ENCODE measurements at regions not wholly inside any gene's neighbourhood (a gene's known extent, or its start where the extent isn't known, plus 50 kb on each side); places are given as distances from the start of the nearest gene placed in this dataset.

DNA sequence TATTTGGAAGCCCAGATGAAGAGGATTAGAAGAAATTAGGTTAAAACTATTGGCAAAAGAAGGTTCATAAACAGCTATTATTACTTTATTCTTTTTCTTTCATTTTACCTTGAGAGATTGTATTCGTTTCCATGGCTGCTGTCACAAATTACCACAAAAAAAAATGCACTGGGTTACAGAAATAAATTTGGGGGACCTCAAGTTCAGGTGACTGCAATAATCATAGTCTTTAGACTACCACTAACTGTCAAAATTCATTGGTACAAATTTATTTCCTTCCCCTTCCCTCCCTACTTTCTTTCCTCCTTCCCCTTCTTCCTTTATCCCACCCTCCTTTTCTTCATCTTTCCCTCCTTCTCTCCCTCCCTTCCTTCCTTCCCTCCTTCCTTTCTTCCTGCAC, 217.8 kb upstream of the PIK3C3 start:
- Histone ChIP-seq H3K79me2 (ENCODE audit: control insufficient read depth in 1 of 2, insufficient read depth in 2 of 2, low read length in 2 of 2) (no peaks in the 10 kb centered on the region), H2BK20ac (ENCODE audit: low read length) (no peak overlapping the region), H3K4me3 (ENCODE audit: extremely low read depth in 1 of 4, insufficient read depth in 2 of 4, low read depth in 3 of 4, low read length in 4 of 4) (no peak overlapping the region), H3K56ac (replicated peaks; ENCODE audit: insufficient read length, low read depth, low read length) (no peak overlapping the region), H4K91ac (replicated peaks; ENCODE audit: insufficient read length, low read length) (no peak overlapping the region), H3K79me1 (ENCODE audit: low read depth, low read length) (no peaks in the 10 kb centered on the region), H3K23ac (ENCODE audit: insufficient read length) (no peak overlapping the region), H2AFZ (ENCODE audit: low read length) (no peak overlapping the region), H4K20me1 (replicated peaks in 1 of 2; ENCODE audit: control insufficient read depth in 1 of 2, insufficient read depth in 2 of 2, low read length in 2 of 2) (no peaks in the 10 kb centered on the region), H3K36me3 (ENCODE audit: control insufficient read depth in 2 of 4, insufficient read depth in 4 of 4, low read length in 3 of 4) (no peaks in the 10 kb centered on the region), H3K9me3 (ENCODE audit: insufficient read depth in 2 of 2, low read depth in 1 of 2, low read length in 1 of 2) (no peaks in the 10 kb centered on the region), H4K5ac (ENCODE audit: insufficient read length, low read depth, low read length) (no peak overlapping the region), H3K14ac (ENCODE audit: insufficient read length) (no peak overlapping the region), H3K27ac (ENCODE audit: low read depth, low read length) (no peak overlapping the region), H2BK15ac (ENCODE audit: low read length) (no peak overlapping the region), H3K4ac (replicated peaks; ENCODE audit: insufficient read length, low read depth, low read length) (no peak overlapping the region), H2BK5ac (ENCODE audit: low read depth, low read length) (no peak overlapping the region), H2AK5ac (ENCODE audit: low read depth, low read length) (no peak overlapping the region), H3K4me2 (ENCODE audit: insufficient read depth in 1 of 2, low read depth in 2 of 2, low read length in 2 of 2) (no peak overlapping the region), H3K27me3 (replicated peaks in 1 of 4; ENCODE audit: control insufficient read depth in 3 of 4, extremely low read depth in 1 of 4, insufficient read depth in 3 of 4, low read length in 3 of 4) (no peaks in the 10 kb centered on the region), H4K8ac (ENCODE audit: extremely low read depth, insufficient read depth, low read length) (no peak overlapping the region), H3K4me1 (replicated peaks in 1 of 4; ENCODE audit: control insufficient read depth in 3 of 4, insufficient read depth in 4 of 4, low read length in 3 of 4) (no peaks in the 10 kb centered on the region), H2BK120ac (replicated peaks; ENCODE audit: low read depth, low read length) (no peak overlapping the region), H3K18ac (ENCODE audit: extremely low read depth, low read length) (no peak overlapping the region), H3K23me2 (ENCODE audit: low read depth, low read length) (no peaks in the 10 kb centered on the region), H2BK12ac (ENCODE audit: low read depth, low read length) (no peak overlapping the region), H3K9ac (replicated peaks in 1 of 4; ENCODE audit: extremely low read depth in 1 of 4, low read depth in 3 of 4, low read length in 3 of 4) (no peak overlapping the region)
- TF ChIP-seq KDM5A (IDR thresholded peaks at IDR 0.05; ENCODE audit: low read length) (no peak), EGR1 (IDR thresholded peaks at IDR 0.05; ENCODE audit: borderline replicate concordance, low read depth, low read length) (no peak), SP1 (IDR thresholded peaks at IDR 0.05; ENCODE audit: low read depth, low read length) (no peak), PHF8 (conservative IDR thresholded peaks at IDR 0.05; ENCODE audit: low read depth, low read length) (no peak), MAFK (IDR thresholded peaks at IDR 0.05; ENCODE audit: low read depth, low read length) (no peak), ZNF274 (IDR thresholded peaks at IDR 0.05; ENCODE audit: borderline replicate concordance, extremely low read depth, low read length) (no peak), TAF7 (optimal IDR thresholded peaks at IDR 0.05; ENCODE audit: borderline replicate concordance, low read depth, low read length) (no peak), CHD1 (IDR thresholded peaks at IDR 0.05; ENCODE audit: low read depth, low read length) (no peak), JUN (IDR thresholded peaks at IDR 0.05; ENCODE audit: low read depth, low read length) (no peak), TCF12 (IDR thresholded peaks at IDR 0.05; ENCODE audit: low read depth, low read length) (no peak), CHD2 (IDR thresholded peaks at IDR 0.05; ENCODE audit: low read length) (no peak), CREB1 (IDR thresholded peaks at IDR 0.05) (no peak), RNF2 (IDR thresholded peaks at IDR 0.05; ENCODE audit: borderline replicate concordance, low read depth, low read length, missing control alignments, poor library complexity, severe bottlenecking) (no peak)
- ChIA-PET POLR2A (ENCODE audit: partially characterized antibody) (no interaction called here), CTCF (ENCODE audit: partially characterized antibody) (no interaction called here)
- FAIRE-seq (no peak), DNase-seq (ENCODE audit: low read depth in 1 of 2, low spot score in 2 of 2) (no peak)
- WGBS, 2 experiments (ENCODE audit: extremely low coverage in 1 of 2, insufficient coverage in 1 of 2, insufficient read length in 1 of 2, insufficient replicate concordance in 2 of 2, low coverage in 1 of 2, low lambda C conversion rate in 2 of 2, missing lambda C conversion rate in 1 of 2): 91% methylated on average over 1 of the region's 1 CpG; no CpG with 5 or more reads in 1 of the 2 experiments

All from H1 (cell line).